WTC11 (cell line): ENCODE measurements at regions not wholly inside any gene's neighbourhood (a gene's known extent, or its start where the extent isn't known, plus 50 kb on each side); places are given as distances from the start of the nearest gene placed in this dataset.

Experiments
- ATAC-seq: fragments of 200-7000 bp; cut with Tn5 transposase; 2 replicates; pipeline ENCODE4 v1.10.0; 2021; ENCODE audit warnings: mild to moderate bottlenecking, moderate library complexity
- CTCF ChIA-PET: fragments of 300-600 bp; sonication (Branson Sonifier 250); formaldehyde crosslinking; loops from one replicate; lab custom pipeline; 2021; ENCODE audit warnings: antibody characterized with exemption; lab: Charles Lee
- POLR2A ChIA-PET: fragments of 350-600 bp; sonication (Branson Sonifier 250); formaldehyde crosslinking; loops from one replicate; lab custom pipeline; 2021; ENCODE audit warnings: antibody characterized with exemption; lab: Charles Lee
- DNase-seq: peaks from one replicate; pipeline ENCODE4 v3.0.0; 2021; ENCODE audit warnings: low spot score
- H3K27ac Mint-ChIP-seq: 2 replicates; pipeline ENCODE4 v1.8.0; 2021; ENCODE audit warnings: mixed read lengths
- H3K27me3 Mint-ChIP-seq: 2 replicates; pipeline ENCODE4 v1.8.0; 2021; ENCODE audit warnings: low read depth, mild to moderate bottlenecking, moderate library complexity, mixed read lengths
- H3K36me3 Mint-ChIP-seq: 2 replicates; pipeline ENCODE4 v1.8.0; 2021; ENCODE audit warnings: mixed read lengths
- H3K4me1 Mint-ChIP-seq: 2 replicates; pipeline ENCODE4 v1.8.0; 2022; ENCODE audit warnings: mixed read lengths
- H3K4me3 Mint-ChIP-seq: 2 replicates; pipeline ENCODE4 v1.8.0; 2021; ENCODE audit warnings: mild to moderate bottlenecking, moderate library complexity, mixed read lengths
- H3K9me3 Mint-ChIP-seq: 2 replicates; pipeline ENCODE4 v1.8.0; 2021; ENCODE audit warnings: mixed read lengths
- JUN ChIP-seq: sonication (generic); formaldehyde crosslinking; IDR thresholded peaks from 2 replicates; pipeline ENCODE4 v1.8.0; 2023; ENCODE audit warnings: mild to moderate bottlenecking, missing genetic modification reagents
- MXD4 ChIP-seq: fragments of 250-450 bp; sonication (Bioruptor Pico); IDR thresholded peaks from 2 replicates; pipeline ENCODE4 v1.8.0; 2021; ENCODE audit warnings: mild to moderate bottlenecking, moderate library complexity, borderline replicate concordance
- PREB ChIP-seq: sonication (generic); formaldehyde crosslinking; IDR thresholded peaks from 2 replicates; pipeline ENCODE4 v1.8.1; 2022; ENCODE audit warnings: mild to moderate bottlenecking, missing genetic modification reagents, moderate library complexity, borderline replicate concordance
- SMAD3 ChIP-seq: sonication (generic); formaldehyde crosslinking; IDR thresholded peaks from 2 replicates; pipeline ENCODE4 v1.8.0; 2022; ENCODE audit warnings: missing genetic modification reagents, mild to moderate bottlenecking, borderline replicate concordance
- TF ChIP-seq, protein P1 (sequence below): fragments of 250-450 bp; sonication (Bioruptor Pico); IDR thresholded peaks from 2 replicates; pipeline ENCODE4 v1.9.0; 2021; ENCODE audit warnings: mild to moderate bottlenecking
- TF ChIP-seq, protein P2 (sequence below): sonication (generic); formaldehyde crosslinking; IDR thresholded peaks from 2 replicates; pipeline ENCODE4 v1.8.1; 2022; ENCODE audit warnings: missing genetic modification reagents, borderline replicate concordance
- TF ChIP-seq, protein P3 (sequence below): sonication (generic); formaldehyde crosslinking; IDR thresholded peaks from 2 replicates; pipeline ENCODE4 v1.8.1; 2023; ENCODE audit warnings: mild to moderate bottlenecking, missing genetic modification reagents, borderline replicate concordance
- TF ChIP-seq, protein P4 (sequence below): fragments of 250-450 bp; sonication (Bioruptor Pico); IDR thresholded peaks from 2 replicates; pipeline ENCODE4 v1.8.0; 2021; ENCODE audit warnings: mild to moderate bottlenecking

GRCh38 chr4:156019246-156019645, 65.6 kb upstream of the CTSO start (continued):
- TF ChIP-seq JUN (CRISPR knock-in tag) (no peak), MXD4 (no peak), SMAD3 (CRISPR knock-in tag) (no peak)
- TF ChIP-seq, protein P1, sequence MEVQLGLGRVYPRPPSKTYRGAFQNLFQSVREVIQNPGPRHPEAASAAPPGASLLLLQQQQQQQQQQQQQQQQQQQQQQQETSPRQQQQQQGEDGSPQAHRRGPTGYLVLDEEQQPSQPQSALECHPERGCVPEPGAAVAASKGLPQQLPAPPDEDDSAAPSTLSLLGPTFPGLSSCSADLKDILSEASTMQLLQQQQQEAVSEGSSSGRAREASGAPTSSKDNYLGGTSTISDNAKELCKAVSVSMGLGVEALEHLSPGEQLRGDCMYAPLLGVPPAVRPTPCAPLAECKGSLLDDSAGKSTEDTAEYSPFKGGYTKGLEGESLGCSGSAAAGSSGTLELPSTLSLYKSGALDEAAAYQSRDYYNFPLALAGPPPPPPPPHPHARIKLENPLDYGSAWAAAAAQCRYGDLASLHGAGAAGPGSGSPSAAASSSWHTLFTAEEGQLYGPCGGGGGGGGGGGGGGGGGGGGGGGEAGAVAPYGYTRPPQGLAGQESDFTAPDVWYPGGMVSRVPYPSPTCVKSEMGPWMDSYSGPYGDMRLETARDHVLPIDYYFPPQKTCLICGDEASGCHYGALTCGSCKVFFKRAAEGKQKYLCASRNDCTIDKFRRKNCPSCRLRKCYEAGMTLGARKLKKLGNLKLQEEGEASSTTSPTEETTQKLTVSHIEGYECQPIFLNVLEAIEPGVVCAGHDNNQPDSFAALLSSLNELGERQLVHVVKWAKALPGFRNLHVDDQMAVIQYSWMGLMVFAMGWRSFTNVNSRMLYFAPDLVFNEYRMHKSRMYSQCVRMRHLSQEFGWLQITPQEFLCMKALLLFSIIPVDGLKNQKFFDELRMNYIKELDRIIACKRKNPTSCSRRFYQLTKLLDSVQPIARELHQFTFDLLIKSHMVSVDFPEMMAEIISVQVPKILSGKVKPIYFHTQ = no peak

GRCh38 chr4:156018383-156018782, 64.7 kb upstream of the CTSO start:
- no peak overlapping the region for H3K27ac Mint-ChIP-seq
- ChIA-PET CTCF (no interaction called here), POLR2A (no interaction called here)
- no peak for ATAC-seq
- H3K9me3 Mint-ChIP-seq = peaks cover 4% of the 10 kb centered on the region; the same call in 1 of the 2 replicates
- no peaks in the 10 kb centered on the region for H3K36me3 Mint-ChIP-seq
- TF ChIP-seq, protein P2, sequence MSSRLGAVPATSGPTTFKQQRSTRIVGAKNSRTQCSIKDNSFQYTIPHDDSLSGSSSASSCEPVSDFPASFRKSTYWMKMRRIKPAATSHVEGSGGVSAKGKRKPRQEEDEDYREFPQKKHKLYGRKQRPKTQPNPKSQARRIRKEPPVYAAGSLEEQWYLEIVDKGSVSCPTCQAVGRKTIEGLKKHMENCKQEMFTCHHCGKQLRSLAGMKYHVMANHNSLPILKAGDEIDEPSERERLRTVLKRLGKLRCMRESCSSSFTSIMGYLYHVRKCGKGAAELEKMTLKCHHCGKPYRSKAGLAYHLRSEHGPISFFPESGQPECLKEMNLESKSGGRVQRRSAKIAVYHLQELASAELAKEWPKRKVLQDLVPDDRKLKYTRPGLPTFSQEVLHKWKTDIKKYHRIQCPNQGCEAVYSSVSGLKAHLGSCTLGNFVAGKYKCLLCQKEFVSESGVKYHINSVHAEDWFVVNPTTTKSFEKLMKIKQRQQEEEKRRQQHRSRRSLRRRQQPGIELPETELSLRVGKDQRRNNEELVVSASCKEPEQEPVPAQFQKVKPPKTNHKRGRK (CRISPR knock-in tag) = no peak
- TF ChIP-seq, all 79 proteins: peak for 0
- no peaks in the 10 kb centered on the region for H3K27me3 Mint-ChIP-seq
- DNase-seq = no peak
- H3K4me1 Mint-ChIP-seq = peaks cover 64% of the 10 kb centered on the region
- no peak overlapping the region for H3K4me3 Mint-ChIP-seq

- no peak for ATAC-seq
These were observed 62.1 kb upstream of the CTSO start for GRCh38 chr4:156015781-156016180.

More at GRCh38 chr4:156015781-156016180, 62.1 kb upstream of the CTSO start:
- no peak overlapping the region for H3K4me3 Mint-ChIP-seq
- H3K4me1 Mint-ChIP-seq = peaks cover 51% of the 10 kb centered on the region
- CTCF ChIA-PET = no interaction called here
- H3K36me3 Mint-ChIP-seq = no peaks in the 10 kb centered on the region
- no peak for TF ChIP-seq PREB (CRISPR knock-in tag)
- TF ChIP-seq, protein P1 = no peak
- TF ChIP-seq, protein P3, sequence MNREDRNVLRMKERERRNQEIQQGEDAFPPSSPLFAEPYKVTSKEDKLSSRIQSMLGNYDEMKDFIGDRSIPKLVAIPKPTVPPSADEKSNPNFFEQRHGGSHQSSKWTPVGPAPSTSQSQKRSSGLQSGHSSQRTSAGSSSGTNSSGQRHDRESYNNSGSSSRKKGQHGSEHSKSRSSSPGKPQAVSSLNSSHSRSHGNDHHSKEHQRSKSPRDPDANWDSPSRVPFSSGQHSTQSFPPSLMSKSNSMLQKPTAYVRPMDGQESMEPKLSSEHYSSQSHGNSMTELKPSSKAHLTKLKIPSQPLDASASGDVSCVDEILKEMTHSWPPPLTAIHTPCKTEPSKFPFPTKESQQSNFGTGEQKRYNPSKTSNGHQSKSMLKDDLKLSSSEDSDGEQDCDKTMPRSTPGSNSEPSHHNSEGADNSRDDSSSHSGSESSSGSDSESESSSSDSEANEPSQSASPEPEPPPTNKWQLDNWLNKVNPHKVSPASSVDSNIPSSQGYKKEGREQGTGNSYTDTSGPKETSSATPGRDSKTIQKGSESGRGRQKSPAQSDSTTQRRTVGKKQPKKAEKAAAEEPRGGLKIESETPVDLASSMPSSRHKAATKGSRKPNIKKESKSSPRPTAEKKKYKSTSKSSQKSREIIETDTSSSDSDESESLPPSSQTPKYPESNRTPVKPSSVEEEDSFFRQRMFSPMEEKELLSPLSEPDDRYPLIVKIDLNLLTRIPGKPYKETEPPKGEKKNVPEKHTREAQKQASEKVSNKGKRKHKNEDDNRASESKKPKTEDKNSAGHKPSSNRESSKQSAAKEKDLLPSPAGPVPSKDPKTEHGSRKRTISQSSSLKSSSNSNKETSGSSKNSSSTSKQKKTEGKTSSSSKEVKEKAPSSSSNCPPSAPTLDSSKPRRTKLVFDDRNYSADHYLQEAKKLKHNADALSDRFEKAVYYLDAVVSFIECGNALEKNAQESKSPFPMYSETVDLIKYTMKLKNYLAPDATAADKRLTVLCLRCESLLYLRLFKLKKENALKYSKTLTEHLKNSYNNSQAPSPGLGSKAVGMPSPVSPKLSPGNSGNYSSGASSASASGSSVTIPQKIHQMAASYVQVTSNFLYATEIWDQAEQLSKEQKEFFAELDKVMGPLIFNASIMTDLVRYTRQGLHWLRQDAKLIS (CRISPR knock-in tag) = no peak
- TF ChIP-seq, protein P4, sequence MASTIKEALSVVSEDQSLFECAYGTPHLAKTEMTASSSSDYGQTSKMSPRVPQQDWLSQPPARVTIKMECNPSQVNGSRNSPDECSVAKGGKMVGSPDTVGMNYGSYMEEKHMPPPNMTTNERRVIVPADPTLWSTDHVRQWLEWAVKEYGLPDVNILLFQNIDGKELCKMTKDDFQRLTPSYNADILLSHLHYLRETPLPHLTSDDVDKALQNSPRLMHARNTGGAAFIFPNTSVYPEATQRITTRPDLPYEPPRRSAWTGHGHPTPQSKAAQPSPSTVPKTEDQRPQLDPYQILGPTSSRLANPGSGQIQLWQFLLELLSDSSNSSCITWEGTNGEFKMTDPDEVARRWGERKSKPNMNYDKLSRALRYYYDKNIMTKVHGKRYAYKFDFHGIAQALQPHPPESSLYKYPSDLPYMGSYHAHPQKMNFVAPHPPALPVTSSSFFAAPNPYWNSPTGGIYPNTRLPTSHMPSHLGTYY = no peak
- no peak for DNase-seq
- H3K27me3 Mint-ChIP-seq = no peaks in the 10 kb centered on the region
- peaks cover 4% of the 10 kb centered on the region; the same call in 1 of the 2 replicates for H3K9me3 Mint-ChIP-seq
- POLR2A ChIA-PET = no interaction called here
- no peak overlapping the region for H3K27ac Mint-ChIP-seq
